HG03175 (cell line): ENCODE measurements at regions not wholly inside any gene's neighbourhood (a gene's known extent, or its start where the extent isn't known, plus 50 kb on each side); places are given as distances from the start of the nearest gene placed in this dataset.

Experiments used
- ATAC-seq: cut with Tn5 transposase; IDR thresholded peaks from one replicate; pipeline ENCODE4 v1.9.1; 2021; ENCODE audit warnings: mild to moderate bottlenecking, moderate library complexity; ENCODE audit not compliant: unreplicated experiment

- ATAC-seq = no peak
Observed at GRCh38 chr5:135236228-135236907, 162.7 kb downstream of the MACROH2A1 start.

- ATAC-seq = no peak
Observed at GRCh38 chr5:135235551-135236227, 163.3 kb downstream of the MACROH2A1 start.

GRCh38 chr5:135234666-135235401 lies 164.2 kb downstream of the MACROH2A1 start:
- no peak for ATAC-seq

GRCh38 chr5:135234242-135234641 lies 164.8 kb downstream of the MACROH2A1 start:
- no peak for ATAC-seq

DNA sequence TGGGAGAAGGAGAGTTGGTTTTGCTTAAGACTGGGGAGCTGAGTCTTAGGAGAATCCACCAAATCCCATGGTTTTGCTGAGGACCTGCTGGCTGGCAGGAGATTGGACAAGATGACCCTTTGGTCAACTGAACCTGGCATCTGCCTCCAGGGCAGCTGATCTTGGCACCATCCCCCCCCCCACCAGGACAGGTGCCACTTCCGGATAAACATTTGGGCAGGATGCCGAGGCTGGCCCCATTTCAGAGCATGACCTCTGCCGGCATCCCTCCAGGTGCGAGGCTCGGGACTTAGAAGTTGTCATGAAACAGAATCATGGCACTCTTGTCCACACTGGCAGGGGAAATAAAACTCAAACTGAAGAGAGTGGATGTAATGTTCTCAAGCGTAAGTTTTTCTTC lies 165.6 kb downstream of the MACROH2A1 start:
- ATAC-seq = no peak

DNA sequence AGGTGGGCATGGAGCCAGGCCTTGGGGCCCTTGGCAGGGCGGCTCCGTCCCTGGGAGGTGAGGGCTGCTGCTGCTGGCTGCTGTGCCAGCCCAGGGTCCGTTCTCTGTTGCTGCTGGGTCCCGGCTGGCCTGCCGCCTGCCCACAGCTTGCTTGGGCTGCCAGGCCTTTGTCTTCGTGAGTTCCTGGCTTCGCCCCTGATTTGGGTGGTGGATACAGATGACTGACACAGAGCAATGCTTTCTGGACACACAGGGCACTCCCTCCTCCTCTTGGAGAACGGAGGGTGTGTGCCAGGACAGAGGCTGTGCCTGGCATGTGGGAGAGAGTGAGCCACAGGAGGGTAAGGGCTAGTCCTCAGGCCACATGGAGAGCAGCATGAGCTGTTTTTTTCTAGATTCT lies 166.1 kb downstream of the MACROH2A1 start:
- ATAC-seq = no peak

DNA sequence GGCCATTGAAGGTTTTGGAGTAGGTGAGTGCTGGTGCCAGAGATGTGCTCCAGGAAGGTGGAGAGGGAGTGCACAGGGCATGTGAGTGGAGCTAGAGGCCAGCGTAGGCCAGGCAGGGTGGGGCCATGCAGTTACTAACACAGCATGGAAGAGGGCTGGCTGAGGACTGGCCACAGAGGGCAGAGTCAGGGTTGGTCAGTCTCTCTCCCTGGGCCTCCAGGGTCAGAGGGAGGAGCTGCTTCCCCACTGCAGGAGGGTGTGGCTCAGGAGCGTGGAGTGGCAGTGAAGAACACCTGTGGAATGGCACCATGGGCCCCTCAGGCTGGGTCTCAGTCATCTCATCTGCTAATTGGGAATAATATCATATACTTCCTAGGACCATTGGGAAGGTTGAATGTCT lies 167.7 kb downstream of the MACROH2A1 start:
- no peak for ATAC-seq

GRCh38 chr5:135230251-135230925 lies 168.6 kb downstream of the MACROH2A1 start:
- ATAC-seq = no peak

DNA sequence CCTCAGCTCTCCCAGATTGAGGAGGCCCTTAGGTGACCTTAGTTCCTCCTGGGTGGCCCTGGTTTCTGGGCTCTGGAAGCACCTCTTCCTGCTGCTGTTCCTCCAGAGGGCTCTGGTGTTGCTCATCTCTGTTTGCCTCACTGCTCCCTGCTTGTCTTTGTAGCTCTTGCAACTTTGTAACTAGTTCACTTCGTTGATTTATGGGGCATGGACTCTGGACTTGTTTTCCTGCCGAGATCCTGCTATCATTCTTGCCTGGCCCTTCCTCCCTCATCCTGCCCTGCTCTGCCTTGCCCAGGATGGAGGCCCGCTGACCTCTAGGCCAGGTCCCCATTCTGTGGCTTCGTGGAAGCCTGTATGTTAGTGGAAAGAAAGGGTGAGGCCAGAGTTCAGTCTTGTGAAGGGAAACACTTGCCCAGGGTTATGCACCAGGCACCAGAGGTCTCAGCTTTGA lies 169.3 kb downstream of the MACROH2A1 start:
- ATAC-seq = no peak

DNA sequence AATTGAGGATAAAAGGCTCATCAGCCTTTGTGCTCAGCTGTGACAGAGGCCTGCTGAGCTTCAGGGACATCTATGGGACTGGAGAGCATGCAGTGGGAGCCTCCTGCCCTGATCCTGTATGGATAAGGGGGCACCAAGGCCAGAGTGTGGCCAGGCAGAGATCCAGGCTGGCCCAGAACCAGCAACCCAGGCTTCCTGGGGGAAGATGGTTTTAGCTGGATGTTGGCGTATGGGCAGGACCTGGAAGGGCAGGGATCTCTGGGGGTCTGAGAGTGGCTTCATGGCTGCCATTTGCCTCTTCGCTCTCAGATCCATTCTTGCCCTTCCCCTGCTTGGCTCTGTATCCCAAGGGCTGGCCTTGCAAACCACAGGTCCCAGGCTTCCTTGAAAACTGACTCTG lies 169.9 kb downstream of the MACROH2A1 start:
- no peak for ATAC-seq

GRCh38 chr5:135228222-135228621 lies 170.8 kb downstream of the MACROH2A1 start:
- no peak for ATAC-seq

- no peak for ATAC-seq
Observed at GRCh38 chr5:135227064-135228022, 171.7 kb downstream of the MACROH2A1 start.

- ATAC-seq = no peak
Observed at GRCh38 chr5:135225856-135226560, 173.0 kb downstream of the MACROH2A1 start.

DNA sequence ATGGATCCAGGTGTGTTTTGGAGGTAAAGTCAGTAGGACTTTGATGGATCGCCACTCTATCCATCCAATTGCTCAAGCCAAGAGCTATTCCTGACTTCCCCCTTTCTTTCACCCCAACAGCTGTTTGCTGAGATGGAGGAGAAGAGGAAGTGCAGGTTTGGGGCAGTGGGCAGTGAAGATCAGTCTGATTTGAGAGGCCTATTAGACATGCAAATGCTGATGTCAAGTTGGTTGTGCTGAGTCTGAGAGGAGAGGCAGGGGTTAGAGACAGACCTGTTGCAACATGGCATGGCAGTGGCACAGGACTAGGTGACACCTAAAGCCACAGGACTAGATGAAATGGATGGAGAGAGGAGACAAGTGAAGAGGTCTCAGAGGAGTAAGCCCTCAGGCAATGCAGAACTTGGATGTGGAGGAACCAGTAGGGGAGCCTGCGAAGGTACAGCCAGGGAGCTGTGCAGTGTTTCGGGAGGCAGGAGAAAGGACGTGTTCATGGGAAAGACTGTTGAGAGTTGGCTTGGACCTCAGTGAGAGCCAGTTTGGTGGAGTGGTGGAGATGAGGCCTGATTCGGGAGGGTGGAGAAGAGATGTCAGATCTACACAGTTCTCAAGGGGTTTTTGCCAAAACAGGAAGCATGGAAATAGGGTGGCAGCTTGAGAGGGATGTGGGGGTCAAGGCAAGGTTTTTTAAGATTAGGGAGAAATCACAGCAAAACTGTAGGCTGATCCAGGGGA lies 175.0 kb downstream of the MACROH2A1 start:
- no peak for ATAC-seq

DNA sequence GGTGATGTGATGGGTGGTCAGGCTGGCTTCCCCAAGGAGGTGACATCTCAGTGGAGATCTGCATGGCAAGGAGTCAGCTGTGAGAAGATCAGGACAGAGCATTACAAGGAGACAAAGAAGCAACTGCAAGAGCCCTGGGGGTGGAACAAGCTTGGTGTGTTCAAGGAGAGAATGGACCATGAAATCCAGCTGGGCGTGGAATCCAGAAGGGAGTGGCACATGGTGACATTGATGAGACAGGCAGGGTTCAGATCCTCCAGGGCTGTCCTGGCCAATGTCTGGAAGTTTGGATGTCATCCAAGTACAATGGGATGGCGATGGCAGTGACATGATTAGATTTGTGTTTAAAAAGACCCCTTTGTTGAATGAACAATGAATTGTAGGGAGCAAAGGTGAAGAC lies 175.6 kb downstream of the MACROH2A1 start:
- ATAC-seq = no peak

GRCh38 chr5:135222771-135223170 lies 176.3 kb downstream of the MACROH2A1 start:
- ATAC-seq = no peak

DNA sequence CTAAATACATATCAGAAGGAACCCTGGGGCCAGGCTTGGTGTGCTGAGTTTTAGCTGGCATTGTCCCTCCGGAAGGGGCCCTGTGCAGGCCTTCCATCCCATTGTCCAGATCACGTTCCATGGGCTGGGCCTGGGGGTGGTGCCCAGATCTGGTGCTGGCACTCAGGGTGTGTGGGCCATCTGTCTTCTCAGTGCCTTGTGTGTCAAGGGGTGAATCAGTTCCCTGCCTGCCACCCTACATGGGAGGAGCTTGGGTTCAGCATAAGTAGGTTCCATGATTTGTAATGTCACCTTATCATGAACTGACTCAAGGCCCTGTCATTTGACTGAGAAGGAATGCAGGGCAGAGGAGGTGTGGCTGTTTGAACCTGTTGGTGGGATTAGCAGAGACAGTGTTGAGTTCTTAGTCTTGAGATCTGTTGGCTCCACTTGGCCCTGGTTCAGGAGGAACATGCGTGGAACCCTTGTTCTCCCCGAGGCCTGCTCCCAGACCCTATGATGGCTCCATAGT lies 176.8 kb downstream of the MACROH2A1 start:
- no peak for ATAC-seq

GRCh38 chr5:135221696-135222095 lies 177.3 kb downstream of the MACROH2A1 start:
- ATAC-seq = no peak

DNA sequence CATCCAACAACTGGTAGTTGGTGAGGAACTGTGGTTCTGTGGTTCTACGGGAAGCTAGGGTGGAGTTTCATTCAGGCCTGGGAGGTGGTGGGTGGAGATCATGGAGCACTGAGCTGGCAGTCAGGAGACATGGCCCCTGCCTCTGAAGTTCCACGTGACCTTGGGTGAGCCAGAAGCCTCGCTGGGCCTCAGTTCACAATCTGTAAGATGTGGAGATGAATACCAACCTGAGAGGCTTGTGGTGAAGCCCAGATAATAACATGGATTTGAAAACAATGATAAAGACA lies 177.9 kb downstream of the MACROH2A1 start:
- no peak for ATAC-seq
